Neural cell (in vitro differentiated cells): ENCODE measurements at regions not wholly inside any gene's neighbourhood (a gene's known extent, or its start where the extent isn't known, plus 50 kb on each side); places are given as distances from the start of the nearest gene placed in this dataset.

ENCODE experiments used
- H2AFZ ChIP-seq: fragments of 200-600, 300-800 bp; sonication (generic), shearing (Covaris generic); 2 replicates; pipeline ENCODE4 v1.6.0; 2014; ENCODE audit warnings: low read depth, mild to moderate bottlenecking, antibody characterized with exemption, low read length, moderate library complexity
- H3F3A ChIP-seq: fragments of 200-600 bp; shearing (Covaris generic); 2 replicates; pipeline ENCODE4 v1.6.1; 2016; ENCODE audit warnings: mild to moderate bottlenecking, moderate library complexity, mixed read lengths, antibody characterized with exemption, low read length; ENCODE audit not compliant: insufficient read depth, poor library complexity, severe bottlenecking
- H3K27ac ChIP-seq: fragments of 200-600, 300-800 bp; sonication (generic), shearing (Covaris generic); 2 replicates; pipeline ENCODE4 v1.5.1; 2014; ENCODE audit warnings: mild to moderate bottlenecking, low read length, moderate library complexity
- H3K27me3 ChIP-seq: fragments of 300-800, 200-600 bp; sonication (generic), shearing (Covaris generic); 2 replicates; pipeline ENCODE4 v1.6.0; 2014; ENCODE audit warnings: mild to moderate bottlenecking, low read depth, low read length, moderate library complexity; ENCODE audit not compliant: insufficient read depth
- H3K36me3 ChIP-seq: fragments of 300-800, 200-600 bp; sonication (generic), shearing (Covaris generic); 2 replicates; pipeline ENCODE4 v1.5.1; 2014; ENCODE audit warnings: mild to moderate bottlenecking, antibody characterized with exemption, low read length, moderate library complexity; ENCODE audit not compliant: insufficient read depth
- H3K4me2 ChIP-seq: fragments of 300-800, 200-600 bp; sonication (generic), shearing (Covaris generic); 2 replicates; pipeline ENCODE4 v1.6.0; 2014; ENCODE audit warnings: mild to moderate bottlenecking, low read length
- H3K4me3 ChIP-seq: fragments of 300-800, 200-600 bp; sonication (generic), shearing (Covaris generic); 2 replicates; pipeline ENCODE4 v1.5.1; 2014; ENCODE audit warnings: mild to moderate bottlenecking, low read length, moderate library complexity
- H3K79me2 ChIP-seq: fragments of 200-600 bp; shearing (Covaris generic); replicated peaks from 2 replicates; pipeline ENCODE4 v1.6.0; 2014; ENCODE audit warnings: mild to moderate bottlenecking, low read length, moderate library complexity; ENCODE audit not compliant: insufficient read depth
- H3K9ac ChIP-seq: fragments of 300-800, 200-600 bp; sonication (generic), shearing (Covaris generic); 2 replicates; pipeline ENCODE4 v1.6.1; 2016; ENCODE audit warnings: mild to moderate bottlenecking, low read length, mixed read lengths
- H3K9me2 ChIP-seq: fragments of 200-600 bp; shearing (Covaris generic); 2 replicates; pipeline ENCODE4 v1.6.1; 2016; ENCODE audit warnings: mild to moderate bottlenecking, low read length, mixed read lengths; ENCODE audit not compliant: insufficient read depth
- H3K9me3 ChIP-seq: fragments of 200-600, 300-800 bp; sonication (generic), shearing (Covaris generic); 2 replicates; pipeline ENCODE4 v1.6.1; 2016; ENCODE audit warnings: mild to moderate bottlenecking, mixed run types, low read length, moderate library complexity, mixed read lengths
- H4K20me1 ChIP-seq: fragments of 200-600 bp; shearing (Covaris generic); 2 replicates; pipeline ENCODE4 v1.6.1; 2016; ENCODE audit warnings: mild to moderate bottlenecking, mixed run types; ENCODE audit not compliant: insufficient read depth
- EP300 ChIP-seq: fragments of 450-650 bp; conservative IDR thresholded peaks from 2 replicates; pipeline ENCODE4 v1.6.1; 2014; ENCODE audit warnings: antibody characterized with exemption, mild to moderate bottlenecking, moderate library complexity; ENCODE audit not compliant: poor library complexity, severe bottlenecking
- EZH2 ChIP-seq: fragments of 200-600, 300-800 bp; shearing (Covaris generic), sonication (generic); IDR thresholded peaks from 2 replicates; pipeline ENCODE4 v1.6.1; 2014; ENCODE audit warnings: antibody characterized with exemption, low read length, borderline replicate concordance, mild to moderate bottlenecking; ENCODE audit not compliant: insufficient read depth, poor library complexity, severe bottlenecking
- MXI1 ChIP-seq: fragments of 450-650 bp; conservative IDR thresholded peaks from 2 replicates; pipeline ENCODE4 v1.6.1; 2014; ENCODE audit warnings: antibody characterized with exemption, mild to moderate bottlenecking; ENCODE audit not compliant: poor library complexity, severe bottlenecking
- POLR2AphosphoS5 ChIP-seq: IDR thresholded peaks from 2 replicates; pipeline ENCODE4 v1.6.1; 2012
- RAD21 ChIP-seq: fragments of 450-650 bp; conservative IDR thresholded peaks from 2 replicates; pipeline ENCODE4 v1.6.1; 2014; ENCODE audit warnings: antibody characterized with exemption, mild to moderate bottlenecking, moderate library complexity
- SMC3 ChIP-seq: fragments of 450-650 bp; conservative IDR thresholded peaks from 2 replicates; pipeline ENCODE4 v1.6.1; 2014; ENCODE audit warnings: antibody characterized with exemption, mild to moderate bottlenecking, moderate library complexity; ENCODE audit not compliant: poor library complexity
- TAF1 ChIP-seq: IDR thresholded peaks from 2 replicates; pipeline ENCODE4 v1.6.1; 2012; ENCODE audit warnings: low read depth
- TF ChIP-seq, protein P1 (sequence below): fragments of 450-650 bp; IDR thresholded peaks from 2 replicates; pipeline ENCODE4 v1.5.1; 2014; ENCODE audit warnings: antibody characterized with exemption, mild to moderate bottlenecking, moderate library complexity; ENCODE audit not compliant: poor library complexity, severe bottlenecking
- TF ChIP-seq, protein P2 (sequence below): IDR thresholded peaks from 2 replicates; pipeline ENCODE4 v1.6.1; 2012; ENCODE audit warnings: borderline replicate concordance

DNA sequence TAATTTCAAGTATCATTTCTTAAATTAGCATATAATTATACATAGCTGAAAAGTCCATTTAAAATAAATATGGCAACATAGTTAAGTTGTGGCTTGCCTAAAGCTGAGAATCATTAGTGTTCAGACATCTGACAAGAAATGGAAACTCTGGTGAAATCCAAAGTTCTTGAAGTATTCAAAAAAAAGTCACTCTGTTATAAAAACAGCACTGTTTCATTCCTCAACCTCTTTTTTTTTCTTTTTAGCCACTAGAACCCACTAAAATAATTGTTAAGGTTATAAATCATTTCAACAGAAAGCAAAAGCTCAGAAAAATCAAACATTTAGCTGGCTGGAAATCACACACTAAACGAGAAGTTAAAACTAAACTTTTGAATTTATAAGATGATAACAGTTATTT is 476.7 kb downstream of the LTN1 start:
- Histone ChIP-seq H3K4me2 (no peak overlapping the region), H3K79me2 (no peaks in the 10 kb centered on the region), H3K36me3 (no peaks in the 10 kb centered on the region), H3K27ac (no peak overlapping the region), H3F3A (no peaks in the 10 kb centered on the region), H3K9me3 (no peaks in the 10 kb centered on the region), H4K20me1 (no peaks in the 10 kb centered on the region), H2AFZ (no peak overlapping the region), H3K27me3 (no peaks in the 10 kb centered on the region), H3K9ac (no peak overlapping the region), H3K4me3 (no peak overlapping the region), H3K9me2 (no peaks in the 10 kb centered on the region)
- TF ChIP-seq POLR2AphosphoS5: no peak
- TF ChIP-seq RAD21: no peak
- TF ChIP-seq, protein P1, sequence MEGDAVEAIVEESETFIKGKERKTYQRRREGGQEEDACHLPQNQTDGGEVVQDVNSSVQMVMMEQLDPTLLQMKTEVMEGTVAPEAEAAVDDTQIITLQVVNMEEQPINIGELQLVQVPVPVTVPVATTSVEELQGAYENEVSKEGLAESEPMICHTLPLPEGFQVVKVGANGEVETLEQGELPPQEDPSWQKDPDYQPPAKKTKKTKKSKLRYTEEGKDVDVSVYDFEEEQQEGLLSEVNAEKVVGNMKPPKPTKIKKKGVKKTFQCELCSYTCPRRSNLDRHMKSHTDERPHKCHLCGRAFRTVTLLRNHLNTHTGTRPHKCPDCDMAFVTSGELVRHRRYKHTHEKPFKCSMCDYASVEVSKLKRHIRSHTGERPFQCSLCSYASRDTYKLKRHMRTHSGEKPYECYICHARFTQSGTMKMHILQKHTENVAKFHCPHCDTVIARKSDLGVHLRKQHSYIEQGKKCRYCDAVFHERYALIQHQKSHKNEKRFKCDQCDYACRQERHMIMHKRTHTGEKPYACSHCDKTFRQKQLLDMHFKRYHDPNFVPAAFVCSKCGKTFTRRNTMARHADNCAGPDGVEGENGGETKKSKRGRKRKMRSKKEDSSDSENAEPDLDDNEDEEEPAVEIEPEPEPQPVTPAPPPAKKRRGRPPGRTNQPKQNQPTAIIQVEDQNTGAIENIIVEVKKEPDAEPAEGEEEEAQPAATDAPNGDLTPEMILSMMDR: no peak
- TF ChIP-seq TAF1: no peak
- TF ChIP-seq EZH2: no peak
- no peak for TF ChIP-seq EP300
- no peak for TF ChIP-seq MXI1
- TF ChIP-seq SMC3: no peak
- TF ChIP-seq, protein P2, sequence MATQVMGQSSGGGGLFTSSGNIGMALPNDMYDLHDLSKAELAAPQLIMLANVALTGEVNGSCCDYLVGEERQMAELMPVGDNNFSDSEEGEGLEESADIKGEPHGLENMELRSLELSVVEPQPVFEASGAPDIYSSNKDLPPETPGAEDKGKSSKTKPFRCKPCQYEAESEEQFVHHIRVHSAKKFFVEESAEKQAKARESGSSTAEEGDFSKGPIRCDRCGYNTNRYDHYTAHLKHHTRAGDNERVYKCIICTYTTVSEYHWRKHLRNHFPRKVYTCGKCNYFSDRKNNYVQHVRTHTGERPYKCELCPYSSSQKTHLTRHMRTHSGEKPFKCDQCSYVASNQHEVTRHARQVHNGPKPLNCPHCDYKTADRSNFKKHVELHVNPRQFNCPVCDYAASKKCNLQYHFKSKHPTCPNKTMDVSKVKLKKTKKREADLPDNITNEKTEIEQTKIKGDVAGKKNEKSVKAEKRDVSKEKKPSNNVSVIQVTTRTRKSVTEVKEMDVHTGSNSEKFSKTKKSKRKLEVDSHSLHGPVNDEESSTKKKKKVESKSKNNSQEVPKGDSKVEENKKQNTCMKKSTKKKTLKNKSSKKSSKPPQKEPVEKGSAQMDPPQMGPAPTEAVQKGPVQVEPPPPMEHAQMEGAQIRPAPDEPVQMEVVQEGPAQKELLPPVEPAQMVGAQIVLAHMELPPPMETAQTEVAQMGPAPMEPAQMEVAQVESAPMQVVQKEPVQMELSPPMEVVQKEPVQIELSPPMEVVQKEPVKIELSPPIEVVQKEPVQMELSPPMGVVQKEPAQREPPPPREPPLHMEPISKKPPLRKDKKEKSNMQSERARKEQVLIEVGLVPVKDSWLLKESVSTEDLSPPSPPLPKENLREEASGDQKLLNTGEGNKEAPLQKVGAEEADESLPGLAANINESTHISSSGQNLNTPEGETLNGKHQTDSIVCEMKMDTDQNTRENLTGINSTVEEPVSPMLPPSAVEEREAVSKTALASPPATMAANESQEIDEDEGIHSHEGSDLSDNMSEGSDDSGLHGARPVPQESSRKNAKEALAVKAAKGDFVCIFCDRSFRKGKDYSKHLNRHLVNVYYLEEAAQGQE: no peak

DNA sequence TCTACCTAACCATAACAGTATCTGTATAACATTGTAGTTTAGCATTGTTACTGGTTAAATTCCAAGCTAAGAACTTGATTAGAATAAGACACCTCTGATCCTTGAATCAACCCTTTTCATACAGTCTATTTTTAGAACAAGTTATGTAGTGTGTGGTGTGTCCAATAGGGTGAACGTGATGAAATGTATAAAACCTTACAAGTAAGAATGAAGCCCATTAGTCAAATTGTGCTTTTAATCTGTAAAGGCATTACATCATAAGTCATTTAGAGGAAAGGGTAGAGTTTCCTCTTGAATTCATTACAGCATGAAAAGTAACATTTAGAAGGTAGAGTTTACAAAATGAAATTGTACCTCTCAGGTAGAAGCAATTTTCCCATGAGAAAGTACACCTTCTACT is 479.2 kb downstream of the LTN1 start:
- Histone ChIP-seq H3K79me2 (no peaks in the 10 kb centered on the region), H3K4me3 (no peak overlapping the region), H2AFZ (no peak overlapping the region), H3K9me3 (no peaks in the 10 kb centered on the region), H3K9me2 (no peaks in the 10 kb centered on the region), H3K27ac (no peak overlapping the region), H3K9ac (no peak overlapping the region), H3K36me3 (no peaks in the 10 kb centered on the region), H3F3A (no peaks in the 10 kb centered on the region), H4K20me1 (no peaks in the 10 kb centered on the region), H3K4me2 (no peak overlapping the region), H3K27me3 (no peaks in the 10 kb centered on the region)
- TF ChIP-seq SMC3: no peak
- no peak for TF ChIP-seq MXI1
- no peak for TF ChIP-seq EP300
- no peak for TF ChIP-seq POLR2AphosphoS5
- no peak for TF ChIP-seq TAF1
- TF ChIP-seq RAD21: no peak
- TF ChIP-seq, protein P1: no peak
- no peak for TF ChIP-seq EZH2
- TF ChIP-seq, protein P2: no peak
